ENCODE measurements at regions not wholly inside any gene's neighbourhood (a gene's known extent, or its start where the extent isn't known, plus 50 kb on each side); places are given as distances from the start of the nearest gene placed in this dataset.

GRCh38 chr12:75760573-75761294 lies 249.3 kb upstream of the KRR1 start:
- H3K9ac ChIP-seq (ENCODE audit: low read depth in 2 of 2, low read length in 2 of 2), result no peak overlapping the region
- H3K27ac ChIP-seq, result no peak overlapping the region
- DNase-seq, result no peak
- intact Hi-C loops (cut with DNase I), result no loop called here
- no peaks in the 10 kb centered on the region for H3K36me3 ChIP-seq
- TF ChIP-seq CTCF (IDR thresholded peaks at IDR 0.05), result no peak
- no peaks in the 10 kb centered on the region for H3K4me1 ChIP-seq
- no peaks in the 10 kb centered on the region for H3K27me3 ChIP-seq
- H3K9me3 ChIP-seq, result no peaks in the 10 kb centered on the region
- no peak overlapping the region for H3K4me3 ChIP-seq

- Histone ChIP-seq H3K4me3 (no peak overlapping the region), H3K27ac (no peak overlapping the region), H3K9ac (ENCODE audit: low read depth in 2 of 2, low read length in 2 of 2) (no peak overlapping the region), H3K9me3 (no peaks in the 10 kb centered on the region), H3K36me3 (no peaks in the 10 kb centered on the region), H3K27me3 (no peaks in the 10 kb centered on the region), H3K4me1 (no peaks in the 10 kb centered on the region)
- no peak for TF ChIP-seq CTCF (IDR thresholded peaks at IDR 0.05)
- no peak for DNase-seq
- intact Hi-C loops (cut with DNase I), result no loop called here
Observed at GRCh38 chr12:75759842-75760572, 248.6 kb upstream of the KRR1 start.

GRCh38 chr12:75759196-75759595 lies 247.8 kb upstream of the KRR1 start:
- no peaks in the 10 kb centered on the region for H3K9me3 ChIP-seq
- no peak overlapping the region for H3K4me3 ChIP-seq
- TF ChIP-seq CTCF (IDR thresholded peaks at IDR 0.05), result no peak
- no peaks in the 10 kb centered on the region for H3K36me3 ChIP-seq
- intact Hi-C loops (cut with DNase I), result no loop called here
- DNase-seq, result no peak
- no peak overlapping the region for H3K27ac ChIP-seq
- H3K27me3 ChIP-seq, result no peaks in the 10 kb centered on the region
- no peak overlapping the region for H3K9ac ChIP-seq (ENCODE audit: low read depth in 2 of 2, low read length in 2 of 2)
- H3K4me1 ChIP-seq, result no peaks in the 10 kb centered on the region

- H3K9me3 ChIP-seq, result no peaks in the 10 kb centered on the region
- DNase-seq, result no peak
- no peak overlapping the region for H3K27ac ChIP-seq
- no peaks in the 10 kb centered on the region for H3K4me1 ChIP-seq
- H3K9ac ChIP-seq (ENCODE audit: low read depth in 2 of 2, low read length in 2 of 2), result no peak overlapping the region
- H3K27me3 ChIP-seq, result no peaks in the 10 kb centered on the region
- no peak for TF ChIP-seq CTCF (IDR thresholded peaks at IDR 0.05)
- no peak overlapping the region for H3K4me3 ChIP-seq
- intact Hi-C loops (cut with DNase I), result no loop called here
- no peaks in the 10 kb centered on the region for H3K36me3 ChIP-seq
Observed at GRCh38 chr12:75756771-75757170, 245.4 kb upstream of the KRR1 start.

- Histone ChIP-seq H3K9me3 (no peaks in the 10 kb centered on the region), H3K27ac (no peak overlapping the region), H3K36me3 (no peaks in the 10 kb centered on the region), H3K27me3 (no peaks in the 10 kb centered on the region), H3K4me1 (no peaks in the 10 kb centered on the region), H3K9ac (ENCODE audit: low read depth in 2 of 2, low read length in 2 of 2) (no peak overlapping the region), H3K4me3 (no peak overlapping the region)
- no peak for TF ChIP-seq CTCF (IDR thresholded peaks at IDR 0.05)
- intact Hi-C loops (cut with DNase I), result no loop called here
- no peak for DNase-seq
Observed at GRCh38 chr12:75756111-75756510, 244.7 kb upstream of the KRR1 start.

Data from colonic mucosa (tissue), 4 donors.